ENCODE measurements at regions not wholly inside any gene's neighbourhood (a gene's known extent, or its start where the extent isn't known, plus 50 kb on each side); places are given as distances from the start of the nearest gene placed in this dataset.

DNA sequence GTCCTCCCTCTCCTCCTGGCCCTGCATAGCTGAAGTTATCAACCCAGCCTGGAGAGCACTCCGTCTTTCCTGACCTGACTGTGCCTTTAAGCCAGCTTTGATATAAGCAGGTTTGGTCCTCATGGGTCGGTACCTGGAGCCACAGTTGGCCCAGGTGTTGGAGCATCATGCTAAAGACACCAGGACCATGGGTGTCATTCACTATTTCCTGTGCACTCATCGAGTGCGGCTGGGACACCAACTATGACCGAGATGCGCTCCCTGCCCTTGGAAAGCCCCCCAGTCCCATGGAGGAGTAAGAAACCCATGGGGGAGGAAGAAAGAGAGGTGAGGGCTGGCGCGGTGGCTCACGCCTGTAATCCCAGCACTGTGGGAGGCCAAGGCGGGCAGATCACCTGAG, 78.9 kb upstream of the CCND2 start:
- Histone ChIP-seq H3K4me1 (ENCODE audit: control insufficient read depth, insufficient read depth, low read length) (no peaks in the 10 kb centered on the region), H3K9me1 (ENCODE audit: insufficient read depth, low read length) (no peaks in the 10 kb centered on the region), H3K9me3 (ENCODE audit: control insufficient read depth, insufficient read depth, low read length) (no peaks in the 10 kb centered on the region), H2BK20ac (ENCODE audit: low read depth, low read length) (no peak overlapping the region), H3K27ac (ENCODE audit: insufficient read depth, low read length) (no peak overlapping the region), H3K14ac (replicated peaks; ENCODE audit: low read depth, low read length) (no peak overlapping the region), H3K27me3 (ENCODE audit: control insufficient read depth, insufficient read depth, low read length) (peaks cover 11% of the 10 kb centered on the region), H3K4me2 (ENCODE audit: low read depth, low read length) (no peak overlapping the region), H2BK120ac (ENCODE audit: low read depth, low read length) (no peak overlapping the region), H2BK5ac (ENCODE audit: low read depth, low read length, poor library complexity, severe bottlenecking) (no peak overlapping the region), H3K56ac (ENCODE audit: extremely low read depth, insufficient read depth, low read length) (no peak overlapping the region; the same call in 1 of the 2 replicates), H4K5ac (ENCODE audit: low read depth, low read length) (no peak overlapping the region), H3K23ac (ENCODE audit: low read depth, low read length) (no peak overlapping the region), H4K20me1 (ENCODE audit: insufficient read depth, low read length) (no peaks in the 10 kb centered on the region), H2AFZ (replicated peaks; ENCODE audit: low read length, poor library complexity) (no peak overlapping the region), H4K91ac (ENCODE audit: insufficient read depth, low read depth, low read length) (no peak overlapping the region), H3K79me1 (ENCODE audit: low read depth in 1 of 2, low read length in 2 of 2) (no peaks in the 10 kb centered on the region), H2BK15ac (ENCODE audit: low read depth, low read length) (no peak overlapping the region), H3K4me3 (ENCODE audit: insufficient read depth, low read depth, low read length) (no peak overlapping the region), H3K9ac (ENCODE audit: low read depth, low read length) (no peak overlapping the region), H3K36me3 (ENCODE audit: control insufficient read depth, insufficient read depth, low read length) (no peaks in the 10 kb centered on the region), H2AK9ac (replicated peaks; ENCODE audit: low read depth, low read length, poor library complexity) (no peak overlapping the region), H4K8ac (ENCODE audit: low read depth in 2 of 2, low read length in 2 of 2) (no peak overlapping the region), H3K18ac (ENCODE audit: low read depth, low read length) (no peak overlapping the region), H3K4ac (ENCODE audit: low read depth, low read length) (no peak overlapping the region), H2AK5ac (ENCODE audit: low read depth, low read length) (no peak overlapping the region)
- no peak for DNase-seq
- ATAC-seq (ENCODE audit: low read depth), result no peak
- BruUV-seq (replicated peaks), result no TSS peak
- ChIA-PET CTCF (no interaction called here), POLR2A (ENCODE audit: unreplicated experiment) (no interaction called here)
- intact Hi-C loops (cut with micrococcal nuclease), result no loop called here
- WGBS, 2 experiments (ENCODE audit: extremely low coverage in 2 of 2, insufficient read length in 1 of 2), result 27% methylated on average over 2 of the region's 10 CpGs; no CpG with 5 or more reads in 1 of the 2 experiments
- dilution Hi-C loops (cut with HindIII; ENCODE audit: low sequenced_read_pairs, unreplicated experiment), result no loop called here
- TF ChIP-seq RCOR1 (IDR thresholded peaks at IDR 0.05; ENCODE audit: insufficient replicate concordance, low read length) (no peak), BHLHE40 (IDR thresholded peaks at IDR 0.05; ENCODE audit: low read depth, low read length) (no peak), RAD21 (IDR thresholded peaks at IDR 0.05; ENCODE audit: low read length) (no peak), MXI1 (IDR thresholded peaks at IDR 0.05; ENCODE audit: borderline replicate concordance, low read depth, low read length) (no peak), MAFK (IDR thresholded peaks at IDR 0.05; ENCODE audit: low read depth, low read length) (no peak), CEBPB (IDR thresholded peaks at IDR 0.05; ENCODE audit: low read depth, low read length) (no peak), FOS (IDR thresholded peaks at IDR 0.05; ENCODE audit: low read depth, low read length) (no peak), POLR2A (IDR thresholded peaks at IDR 0.05; ENCODE audit: low read depth, low read length) (no peak), RFX5 (IDR thresholded peaks at IDR 0.05; ENCODE audit: low read depth, low read length) (no peak), MAZ (IDR thresholded peaks at IDR 0.05; ENCODE audit: borderline replicate concordance, low read depth, low read length) (no peak), CTCF (conservative IDR thresholded peaks at IDR 0.05; ENCODE audit: low read depth, low read length) (no peak), SMC3 (IDR thresholded peaks at IDR 0.05; ENCODE audit: low read depth, low read length) (no peak), NFE2L2 (IDR thresholded peaks at IDR 0.05; ENCODE audit: low read depth, low read length) (no peak), USF2 (IDR thresholded peaks at IDR 0.05; ENCODE audit: low read depth, low read length) (no peak), CHD1 (IDR thresholded peaks at IDR 0.05; ENCODE audit: low read depth, low read length) (no peak)
- TF ChIP-seq, protein P1, sequence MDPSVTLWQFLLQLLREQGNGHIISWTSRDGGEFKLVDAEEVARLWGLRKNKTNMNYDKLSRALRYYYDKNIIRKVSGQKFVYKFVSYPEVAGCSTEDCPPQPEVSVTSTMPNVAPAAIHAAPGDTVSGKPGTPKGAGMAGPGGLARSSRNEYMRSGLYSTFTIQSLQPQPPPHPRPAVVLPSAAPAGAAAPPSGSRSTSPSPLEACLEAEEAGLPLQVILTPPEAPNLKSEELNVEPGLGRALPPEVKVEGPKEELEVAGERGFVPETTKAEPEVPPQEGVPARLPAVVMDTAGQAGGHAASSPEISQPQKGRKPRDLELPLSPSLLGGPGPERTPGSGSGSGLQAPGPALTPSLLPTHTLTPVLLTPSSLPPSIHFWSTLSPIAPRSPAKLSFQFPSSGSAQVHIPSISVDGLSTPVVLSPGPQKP (IDR thresholded peaks at IDR 0.05; ENCODE audit: borderline replicate concordance, low read depth, low read length), result no peak
- in situ Hi-C loops (cut with MboI; ENCODE audit: low sequenced_read_pairs), result no loop called here

All from IMR-90 (cell line).